Activated CD4-positive, alpha-beta T cell treated with anti-CD3 and anti-CD28 coated beads for 4 hours (primary cell): ENCODE measurements at regions not wholly inside any gene's neighbourhood (a gene's known extent, or its start where the extent isn't known, plus 50 kb on each side); places are given as distances from the start of the nearest gene placed in this dataset.

Experiments used
- DNase-seq, 2 donors: peaks; one replicate each; pipeline ENCODE4 v3.0.0-alpha.2; 2020

GRCh38 chr10:30793093-30793492 is 163.5 kb upstream of the LYZL2 start:
- DNase-seq, result no peak

- no peak for DNase-seq
Measured at GRCh38 chr10:30792025-30792424, 162.5 kb upstream of the LYZL2 start.

GRCh38 chr10:30791197-30791611 is 161.7 kb upstream of the LYZL2 start:
- DNase-seq, result no peak

- no peak for DNase-seq
Measured at GRCh38 chr10:30789806-30790205, 160.3 kb upstream of the LYZL2 start.

GRCh38 chr10:30788307-30788706 is 158.8 kb upstream of the LYZL2 start:
- no peak for DNase-seq

- no peak for DNase-seq
Measured at GRCh38 chr10:30786906-30787305, 157.4 kb upstream of the LYZL2 start.

GRCh38 chr10:30786131-30786530 is 156.6 kb upstream of the LYZL2 start:
- DNase-seq, result no peak

GRCh38 chr10:30784897-30785605 is 155.5 kb upstream of the LYZL2 start:
- peak; percentile 21 to 22 for DNase-seq

- no peak for DNase-seq
Measured at GRCh38 chr10:30784524-30784896, 155.0 kb upstream of the LYZL2 start.

GRCh38 chr10:30783939-30784501 is 154.5 kb upstream of the LYZL2 start:
- peak; percentile 84 to 85 for DNase-seq

GRCh38 chr10:30782537-30783461 is 153.2 kb upstream of the LYZL2 start:
- no peak for DNase-seq

GRCh38 chr10:30782157-30782536 is 152.6 kb upstream of the LYZL2 start:
- no peak for DNase-seq

GRCh38 chr10:30781670-30782121 is 152.1 kb upstream of the LYZL2 start:
- DNase-seq, result no peak

GRCh38 chr10:30778769-30779168 is 149.2 kb upstream of the LYZL2 start:
- no peak for DNase-seq

- DNase-seq, result no peak
Measured at GRCh38 chr10:30775779-30776591, 146.4 kb upstream of the LYZL2 start.

GRCh38 chr10:30774261-30774660 is 144.7 kb upstream of the LYZL2 start:
- DNase-seq, result no peak

- no peak for DNase-seq
Measured at GRCh38 chr10:30773501-30773900, 143.9 kb upstream of the LYZL2 start.

GRCh38 chr10:30770816-30771215 is 141.3 kb upstream of the LYZL2 start:
- no peak for DNase-seq

- DNase-seq, result no peak
Measured at GRCh38 chr10:30770229-30770628, 140.7 kb upstream of the LYZL2 start.

- no peak for DNase-seq
Measured at GRCh38 chr10:30769361-30769760, 139.8 kb upstream of the LYZL2 start.

- no peak for DNase-seq
Measured at GRCh38 chr10:30765616-30766015, 136.1 kb upstream of the LYZL2 start.

GRCh38 chr10:30765022-30765615 is 135.6 kb upstream of the LYZL2 start:
- no peak for DNase-seq
